SJCRH30 (cell line): ENCODE measurements at regions not wholly inside any gene's neighbourhood (a gene's known extent, or its start where the extent isn't known, plus 50 kb on each side); places are given as distances from the start of the nearest gene placed in this dataset.
A peak's percentile ranks its signal among the peaks of the same experiment; 100 is the strongest.
"Not testable (repeated sequence)": the region's sequence is repeated elsewhere in the genome, so short reads cannot be mapped to it uniquely, and the experiment has no call there.

Experiments used
- DNase-seq, 2 experiments: peaks; one replicate each; pipeline ENCODE4 v3.0.0-alpha.2; 2015 to 2020
- H3K27ac ChIP-seq: fragments of 250-450 bp; sonication (Bioruptor Pico); 2 replicates; pipeline ENCODE4 v1.5.1; 2020; ENCODE audit warnings: mild to moderate bottlenecking, moderate library complexity
- H3K27me3 ChIP-seq: fragments of 250-450 bp; sonication (Bioruptor Pico); 2 replicates; pipeline ENCODE4 v1.5.1; 2020; ENCODE audit warnings: mild to moderate bottlenecking, moderate library complexity
- H3K36me3 ChIP-seq: fragments of 250-450 bp; sonication (Bioruptor Pico); 2 replicates; pipeline ENCODE4 v1.5.1; 2020; ENCODE audit warnings: mild to moderate bottlenecking, moderate library complexity
- H3K4me1 ChIP-seq: fragments of 250-450 bp; sonication (Bioruptor Pico); 2 replicates; pipeline ENCODE4 v1.5.1; 2020; ENCODE audit warnings: mild to moderate bottlenecking, moderate library complexity
- H3K4me3 ChIP-seq: fragments of 250-450 bp; sonication (Bioruptor Pico); 2 replicates; pipeline ENCODE4 v1.5.1; 2020; ENCODE audit warnings: mild to moderate bottlenecking, moderate library complexity
- H3K9me3 ChIP-seq: fragments of 250-450 bp; sonication (Bioruptor Pico); replicated peaks from 2 replicates; pipeline ENCODE4 v1.5.1; 2020; ENCODE audit warnings: mild to moderate bottlenecking, moderate library complexity

- 0 out of 2 replicates have a peak, but pooled peaks cover 2% of the 10 kb centered on the region for H3K27me3 ChIP-seq
- H3K36me3 ChIP-seq = no peaks in the 10 kb centered on the region
These were observed 991.5 kb upstream of the FANCL start for GRCh38 chr2:59232394-59233165.

GRCh38 chr2:59226362-59226761 is 985.2 kb upstream of the FANCL start:
- H3K27ac ChIP-seq, H3K27me3 ChIP-seq, H3K36me3 ChIP-seq, H3K4me1 ChIP-seq, H3K4me3 ChIP-seq, DNase-seq, H3K9me3 ChIP-seq: not testable (repeated sequence)

More at GRCh38 chr2:59232394-59233165, 991.5 kb upstream of the FANCL start:
- no peak overlapping the region for H3K4me3 ChIP-seq
- H3K27ac ChIP-seq = no peak overlapping the region
- no peaks in the 10 kb centered on the region; the same call in 1 of the 2 replicates for H3K9me3 ChIP-seq
- no peak for DNase-seq
- no peaks in the 10 kb centered on the region for H3K4me1 ChIP-seq

- no peak for DNase-seq
These were observed 982.6 kb upstream of the FANCL start for GRCh38 chr2:59223742-59224141.

GRCh38 chr2:59217360-59217759 is 976.2 kb upstream of the FANCL start:
- no peaks in the 10 kb centered on the region for H3K4me1 ChIP-seq
- H3K9me3 ChIP-seq = no peaks in the 10 kb centered on the region
- no peak overlapping the region for H3K27ac ChIP-seq
- no peaks in the 10 kb centered on the region for H3K36me3 ChIP-seq
- no peaks in the 10 kb centered on the region for H3K27me3 ChIP-seq
- DNase-seq = no peak
- H3K4me3 ChIP-seq = no peak overlapping the region

More at GRCh38 chr2:59223742-59224141, 982.6 kb upstream of the FANCL start:
- H3K36me3 ChIP-seq = no peaks in the 10 kb centered on the region
- H3K27me3 ChIP-seq = no peaks in the 10 kb centered on the region
- no peaks in the 10 kb centered on the region for H3K4me1 ChIP-seq
- H3K9me3 ChIP-seq = no peaks in the 10 kb centered on the region
- H3K4me3 ChIP-seq = no peak overlapping the region
- H3K27ac ChIP-seq = no peak overlapping the region

DNA sequence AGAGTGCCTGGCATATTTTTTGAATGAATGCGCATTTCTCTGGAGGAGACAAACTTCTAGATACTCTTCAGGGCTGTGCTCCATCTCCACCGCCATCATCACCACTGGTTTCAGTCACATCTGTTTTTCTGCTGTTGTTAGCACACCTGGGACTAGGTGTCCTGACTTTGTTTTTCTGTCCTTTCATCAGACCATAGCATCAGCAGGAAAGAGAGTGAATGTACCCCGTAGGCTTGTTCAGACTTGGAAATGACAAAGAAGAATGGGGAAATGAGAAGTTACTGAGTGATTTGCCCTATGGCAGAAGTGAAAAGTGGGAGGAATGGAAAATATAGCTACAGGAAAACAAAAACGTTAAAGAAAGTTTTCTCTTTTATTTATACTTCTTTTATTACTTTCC is 965.2 kb upstream of the FANCL start:
- Histone ChIP-seq H3K27ac (no peak overlapping the region), H3K27me3 (no peaks in the 10 kb centered on the region), H3K4me1 (no peaks in the 10 kb centered on the region)

DNA sequence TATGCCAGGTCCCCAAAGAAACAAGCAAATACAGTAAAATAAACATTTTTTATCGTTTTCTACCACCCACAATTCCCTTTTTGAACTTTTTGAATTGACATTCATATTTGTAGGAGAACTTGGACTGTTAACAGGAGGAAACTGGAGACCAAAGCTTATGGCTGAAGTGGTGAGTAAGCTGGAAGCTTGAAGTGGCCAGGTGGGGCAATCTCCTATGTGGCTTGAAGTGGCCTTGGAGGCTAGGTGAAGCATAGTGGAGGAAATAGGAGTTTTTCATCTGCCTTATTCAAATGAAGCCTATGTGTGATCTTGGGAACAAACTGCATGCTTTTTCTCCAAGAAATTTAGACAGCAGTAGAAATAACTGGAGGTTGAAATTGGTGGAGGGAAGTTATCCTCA is 962.9 kb upstream of the FANCL start:
- Histone ChIP-seq H3K27me3 (no peaks in the 10 kb centered on the region), H3K36me3 (no peaks in the 10 kb centered on the region), H3K9me3 (no peaks in the 10 kb centered on the region), H3K4me1 (no peaks in the 10 kb centered on the region), H3K27ac (no peak overlapping the region), H3K4me3 (no peak overlapping the region)
- no peak for DNase-seq

More for the DNA sequence above, 965.2 kb upstream of the FANCL start:
- DNase-seq = no peak
- Histone ChIP-seq H3K4me3 (no peak overlapping the region), H3K9me3 (no peaks in the 10 kb centered on the region), H3K36me3 (no peaks in the 10 kb centered on the region)

GRCh38 chr2:59196491-59196890 is 955.4 kb upstream of the FANCL start:
- no peak overlapping the region for H3K4me3 ChIP-seq
- no peaks in the 10 kb centered on the region for H3K4me1 ChIP-seq
- H3K9me3 ChIP-seq = no peaks in the 10 kb centered on the region
- no peak overlapping the region for H3K27ac ChIP-seq
- no peaks in the 10 kb centered on the region for H3K27me3 ChIP-seq
- no peaks in the 10 kb centered on the region for H3K36me3 ChIP-seq
- no peak for DNase-seq

GRCh38 chr2:59195851-59196250 is 954.7 kb upstream of the FANCL start:
- Histone ChIP-seq H3K36me3 (no peaks in the 10 kb centered on the region), H3K4me3 (no peak overlapping the region), H3K9me3 (no peaks in the 10 kb centered on the region), H3K4me1 (no peaks in the 10 kb centered on the region), H3K27ac (no peak overlapping the region), H3K27me3 (0 out of 2 replicates have a peak, but pooled peaks cover under 1% of the 10 kb centered on the region)
- no peak for DNase-seq

DNA sequence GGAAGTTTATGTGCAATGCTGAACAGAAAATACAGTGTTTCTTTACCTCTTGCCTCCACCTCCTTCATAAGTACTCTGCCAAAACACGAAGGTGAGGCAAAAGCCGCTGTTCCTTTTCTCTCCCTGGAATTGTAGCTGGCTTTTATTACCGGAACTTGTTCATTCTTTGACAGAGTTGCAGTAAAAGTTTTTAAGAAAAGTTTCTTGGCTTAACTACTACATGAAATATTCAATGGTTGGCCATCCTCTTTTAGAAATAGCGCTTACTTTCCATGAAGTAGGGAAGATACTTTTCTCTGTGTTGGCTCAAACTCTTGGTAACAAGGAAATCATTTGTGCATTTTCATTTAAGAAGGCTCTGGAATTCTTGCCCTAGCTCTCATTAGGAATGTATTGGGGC is 950.7 kb upstream of the FANCL start:
- no peaks in the 10 kb centered on the region for H3K4me1 ChIP-seq

DNA sequence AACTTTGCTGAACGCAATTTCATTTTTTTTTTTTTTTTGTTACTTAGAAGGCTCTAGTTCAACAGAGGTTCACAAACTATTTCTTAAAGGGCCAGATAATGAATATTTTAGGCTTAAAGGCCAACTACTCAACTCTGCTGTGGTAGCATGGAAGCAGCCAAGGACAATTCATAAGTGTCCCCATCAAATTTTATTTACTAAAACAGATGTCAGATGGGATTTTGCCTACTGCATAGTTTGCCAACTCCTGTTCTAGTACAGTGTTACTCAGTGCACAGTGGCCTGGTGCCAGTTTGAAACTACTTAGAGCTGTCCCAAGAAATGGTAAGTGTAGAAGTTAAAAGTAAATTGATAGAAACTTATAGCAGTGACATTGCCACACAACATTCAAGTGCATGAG is 949.4 kb upstream of the FANCL start:
- no peak overlapping the region for H3K27ac ChIP-seq
- H3K4me3 ChIP-seq = no peak overlapping the region
- DNase-seq = no peak
- H3K27me3 ChIP-seq = 0 out of 2 replicates have a peak, but pooled peaks cover 3% of the 10 kb centered on the region
- H3K9me3 ChIP-seq = no peaks in the 10 kb centered on the region
- no peaks in the 10 kb centered on the region for H3K4me1 ChIP-seq
- H3K36me3 ChIP-seq = no peaks in the 10 kb centered on the region

More for the DNA sequence above, 950.7 kb upstream of the FANCL start:
- no peak overlapping the region for H3K4me3 ChIP-seq
- no peaks in the 10 kb centered on the region for H3K36me3 ChIP-seq
- no peak for DNase-seq
- H3K27me3 ChIP-seq = 0 out of 2 replicates have a peak, but pooled peaks cover 3% of the 10 kb centered on the region
- no peaks in the 10 kb centered on the region for H3K9me3 ChIP-seq
- H3K27ac ChIP-seq = no peak overlapping the region

DNA sequence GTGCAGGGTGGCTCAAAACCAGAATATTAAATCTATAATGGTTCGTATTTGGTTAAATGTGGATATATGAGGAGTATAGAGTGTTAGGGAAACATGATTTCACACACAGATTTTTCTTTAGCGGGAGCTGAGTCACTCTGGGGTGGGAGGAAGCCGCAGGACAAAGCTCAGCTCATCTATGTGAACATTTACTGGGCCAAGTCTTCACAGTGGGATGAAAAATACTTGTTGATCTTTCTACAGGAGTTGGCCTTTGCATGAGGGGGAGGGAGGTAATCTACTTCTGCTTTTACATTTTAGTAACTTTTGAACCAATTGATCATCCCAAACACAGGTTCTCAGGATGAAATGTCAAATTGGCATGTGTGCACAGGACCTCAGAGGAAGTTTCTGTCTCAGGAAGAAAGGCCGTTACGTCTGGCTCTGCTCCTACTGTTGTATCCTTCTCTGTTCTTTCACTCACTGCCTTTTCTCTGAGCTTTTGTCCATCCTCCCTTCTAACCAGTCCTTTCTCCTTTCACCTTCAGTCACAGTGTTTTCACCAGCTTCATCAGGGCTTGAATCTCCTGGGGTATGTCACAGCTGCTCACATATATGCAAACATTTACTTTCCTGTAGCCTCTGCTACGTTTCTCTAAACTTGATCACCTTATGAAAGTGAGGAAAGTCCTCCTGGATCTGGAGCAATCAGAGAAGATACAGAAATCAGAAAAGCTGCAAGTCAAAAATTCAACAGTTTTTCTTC is 943.3 kb upstream of the FANCL start:
- Histone ChIP-seq H3K4me1 (no peaks in the 10 kb centered on the region), H3K27me3 (no peaks in the 10 kb centered on the region), H3K27ac (no peak overlapping the region), H3K4me3 (no peak overlapping the region), H3K9me3 (no peaks in the 10 kb centered on the region), H3K36me3 (no peaks in the 10 kb centered on the region)
- DNase-seq = no peak

GRCh38 chr2:59183070-59183469 is 941.9 kb upstream of the FANCL start:
- Histone ChIP-seq H3K4me3 (no peak overlapping the region), H3K4me1 (no peaks in the 10 kb centered on the region), H3K36me3 (no peaks in the 10 kb centered on the region), H3K9me3 (no peaks in the 10 kb centered on the region), H3K27me3 (no peaks in the 10 kb centered on the region), H3K27ac (no peak overlapping the region)
- no peak for DNase-seq

DNA sequence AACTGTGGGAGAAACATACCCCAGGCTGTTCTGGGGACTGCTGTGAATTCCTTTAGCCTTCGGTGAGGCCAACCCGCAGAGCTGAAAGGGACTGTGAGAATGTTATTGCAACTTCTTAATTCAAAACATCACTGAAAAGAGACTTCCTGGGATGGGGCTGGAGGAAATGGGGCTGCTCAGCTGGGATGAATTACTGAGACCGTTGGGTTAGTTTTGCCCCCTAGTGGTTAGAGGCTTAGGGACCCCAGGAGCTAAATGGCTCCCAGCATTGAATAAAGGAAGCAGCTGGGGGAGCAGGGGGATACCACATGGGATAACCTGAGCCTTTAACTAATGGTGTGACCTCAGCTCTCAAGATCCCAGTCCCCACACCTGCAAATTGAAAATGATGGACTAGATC is 941.1 kb upstream of the FANCL start:
- no peaks in the 10 kb centered on the region for H3K9me3 ChIP-seq
- H3K27me3 ChIP-seq = no peaks in the 10 kb centered on the region
- DNase-seq = peak; percentile 31 to 67
- H3K36me3 ChIP-seq = no peaks in the 10 kb centered on the region
- no peaks in the 10 kb centered on the region for H3K4me1 ChIP-seq
- no peak overlapping the region for H3K4me3 ChIP-seq
- no peak overlapping the region for H3K27ac ChIP-seq

DNA sequence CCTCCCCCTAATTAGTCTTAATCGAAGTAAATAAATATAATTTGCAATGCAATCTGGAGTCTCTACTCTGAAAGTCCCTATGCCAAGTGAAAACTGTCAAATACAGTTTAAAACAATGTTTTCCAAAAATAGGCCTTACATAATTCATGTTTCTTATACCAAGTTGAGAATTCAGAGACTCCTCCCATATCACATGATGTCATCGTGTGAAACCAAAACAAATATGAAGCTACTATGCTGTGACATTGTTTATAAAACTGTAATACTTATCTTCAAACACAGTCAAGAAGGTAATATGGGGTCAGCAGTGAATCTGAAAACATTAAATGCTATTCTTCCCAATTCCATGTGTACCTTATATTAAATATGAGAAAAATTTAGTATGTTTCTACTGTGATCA is 940.2 kb upstream of the FANCL start:
- Histone ChIP-seq H3K4me1 (no peaks in the 10 kb centered on the region), H3K36me3 (no peaks in the 10 kb centered on the region), H3K4me3 (no peak overlapping the region), H3K27me3 (no peaks in the 10 kb centered on the region), H3K9me3 (no peaks in the 10 kb centered on the region), H3K27ac (no peak overlapping the region)
- no peak for DNase-seq

GRCh38 chr2:59180621-59181020 is 939.5 kb upstream of the FANCL start:
- no peak for DNase-seq
- Histone ChIP-seq H3K27ac (no peak overlapping the region), H3K9me3 (no peaks in the 10 kb centered on the region), H3K27me3 (no peaks in the 10 kb centered on the region), H3K4me1 (no peaks in the 10 kb centered on the region), H3K4me3 (no peak overlapping the region), H3K36me3 (no peaks in the 10 kb centered on the region)
